GM06990 (cell line): ENCODE measurements at regions not wholly inside any gene's neighbourhood (a gene's known extent, or its start where the extent isn't known, plus 50 kb on each side); places are given as distances from the start of the nearest gene placed in this dataset.
"Not testable (repeated sequence)": the region's sequence is repeated elsewhere in the genome, so short reads cannot be mapped to it uniquely, and the experiment has no call there.

ENCODE experiments used
- DNase-seq: peaks from one replicate; pipeline ENCODE4 v3.0.0-alpha.2; 2011; ENCODE audit not compliant: insufficient read length; ENCODE audit errors: extremely low read depth
- H3K27me3 ChIP-seq: replicated peaks from 2 replicates; pipeline ENCODE4 v1.6.0; 2011; ENCODE audit warnings: low read length; ENCODE audit not compliant: control insufficient read depth, insufficient read depth
- H3K36me3 ChIP-seq: 2 replicates; pipeline ENCODE4 v1.5.1; 2011; ENCODE audit warnings: low read length; ENCODE audit not compliant: control insufficient read depth, insufficient read depth
- H3K4me3 ChIP-seq: replicated peaks from 2 replicates; pipeline ENCODE4 v1.5.1; 2011; ENCODE audit warnings: low read depth, mild to moderate bottlenecking, control low read depth, low read length
- TF ChIP-seq, protein P1 (sequence below): IDR thresholded peaks from 2 replicates; pipeline ENCODE4 v1.5.1; 2011; ENCODE audit warnings: low read length, control low read depth, mild to moderate bottlenecking, inconsistent platforms; ENCODE audit not compliant: insufficient read depth, poor library complexity, severe bottlenecking

DNA sequence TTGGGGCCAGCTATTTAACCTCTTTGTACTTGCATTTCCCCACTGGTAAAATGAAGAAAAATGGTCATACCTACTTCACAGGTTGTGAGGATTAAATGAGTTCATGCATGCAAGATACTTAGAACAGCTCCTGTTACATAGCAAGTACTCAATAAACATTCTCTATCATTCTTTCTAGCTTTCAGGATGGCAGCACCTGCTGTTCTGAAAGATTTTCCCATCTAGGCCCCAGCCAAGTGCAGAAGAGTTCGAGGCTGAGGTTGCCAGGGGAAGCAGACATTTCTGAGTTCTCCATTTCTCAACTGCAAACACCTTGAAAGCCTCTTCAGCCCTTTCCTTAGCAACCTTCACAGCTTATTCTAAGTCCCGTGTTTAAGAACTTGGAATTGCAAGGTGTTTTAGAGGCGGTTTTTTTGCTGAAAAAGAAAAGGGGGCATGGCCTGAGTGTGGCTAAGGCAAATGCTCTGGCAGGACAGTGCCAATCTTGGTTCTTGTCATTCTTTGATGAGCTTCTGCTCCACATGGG is 73.0 kb upstream of the PRMT8 start:
- no peaks in the 10 kb centered on the region for H3K36me3 ChIP-seq
- no peaks in the 10 kb centered on the region; the same call in 1 of the 2 replicates for H3K27me3 ChIP-seq
- TF ChIP-seq, protein P1, sequence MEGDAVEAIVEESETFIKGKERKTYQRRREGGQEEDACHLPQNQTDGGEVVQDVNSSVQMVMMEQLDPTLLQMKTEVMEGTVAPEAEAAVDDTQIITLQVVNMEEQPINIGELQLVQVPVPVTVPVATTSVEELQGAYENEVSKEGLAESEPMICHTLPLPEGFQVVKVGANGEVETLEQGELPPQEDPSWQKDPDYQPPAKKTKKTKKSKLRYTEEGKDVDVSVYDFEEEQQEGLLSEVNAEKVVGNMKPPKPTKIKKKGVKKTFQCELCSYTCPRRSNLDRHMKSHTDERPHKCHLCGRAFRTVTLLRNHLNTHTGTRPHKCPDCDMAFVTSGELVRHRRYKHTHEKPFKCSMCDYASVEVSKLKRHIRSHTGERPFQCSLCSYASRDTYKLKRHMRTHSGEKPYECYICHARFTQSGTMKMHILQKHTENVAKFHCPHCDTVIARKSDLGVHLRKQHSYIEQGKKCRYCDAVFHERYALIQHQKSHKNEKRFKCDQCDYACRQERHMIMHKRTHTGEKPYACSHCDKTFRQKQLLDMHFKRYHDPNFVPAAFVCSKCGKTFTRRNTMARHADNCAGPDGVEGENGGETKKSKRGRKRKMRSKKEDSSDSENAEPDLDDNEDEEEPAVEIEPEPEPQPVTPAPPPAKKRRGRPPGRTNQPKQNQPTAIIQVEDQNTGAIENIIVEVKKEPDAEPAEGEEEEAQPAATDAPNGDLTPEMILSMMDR, result no peak
- no peak overlapping the region for H3K4me3 ChIP-seq
- DNase-seq, result no peak

DNA sequence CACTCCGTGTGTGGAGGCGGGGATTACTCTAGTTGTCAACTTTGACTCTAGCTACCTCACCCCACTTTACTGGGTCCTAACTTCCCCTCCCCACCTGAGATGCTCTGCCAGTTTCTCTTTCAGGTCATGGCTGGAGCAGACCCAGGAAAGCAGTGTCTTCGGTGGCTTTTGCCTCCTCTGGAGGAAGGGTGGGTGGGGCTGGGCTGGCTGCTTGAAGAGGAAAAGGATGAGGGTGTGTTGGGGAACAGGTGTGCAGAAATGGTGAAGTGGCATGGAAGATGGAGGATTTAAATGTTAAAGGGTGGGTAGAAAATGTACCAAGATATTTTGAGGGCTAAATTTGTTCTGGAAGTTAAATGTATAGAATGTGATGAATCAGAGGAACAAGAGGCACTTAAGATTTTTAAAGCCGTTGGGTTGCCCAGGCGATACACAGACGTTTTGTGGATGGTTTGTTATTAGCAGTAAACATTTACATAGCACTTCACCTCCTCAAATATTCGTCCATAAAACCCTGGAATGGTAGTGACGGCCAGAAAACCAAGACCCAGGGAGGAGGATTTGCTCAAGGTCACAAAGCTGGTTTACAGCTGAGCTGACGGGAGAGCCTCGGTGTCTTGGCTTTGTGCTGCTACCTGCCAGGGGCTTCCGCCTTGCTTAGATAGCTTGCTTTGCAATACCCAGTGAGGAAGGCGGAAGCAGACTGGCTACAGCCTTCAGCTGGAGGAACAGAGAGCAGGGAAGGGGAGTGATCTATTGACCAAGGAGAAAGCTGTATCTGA is 72.2 kb upstream of the PRMT8 start:
- no peak for DNase-seq
- H3K36me3 ChIP-seq, result no peaks in the 10 kb centered on the region
- no peaks in the 10 kb centered on the region; the same call in 1 of the 2 replicates for H3K27me3 ChIP-seq
- no peak overlapping the region for H3K4me3 ChIP-seq
- TF ChIP-seq, protein P1, result no peak

DNA sequence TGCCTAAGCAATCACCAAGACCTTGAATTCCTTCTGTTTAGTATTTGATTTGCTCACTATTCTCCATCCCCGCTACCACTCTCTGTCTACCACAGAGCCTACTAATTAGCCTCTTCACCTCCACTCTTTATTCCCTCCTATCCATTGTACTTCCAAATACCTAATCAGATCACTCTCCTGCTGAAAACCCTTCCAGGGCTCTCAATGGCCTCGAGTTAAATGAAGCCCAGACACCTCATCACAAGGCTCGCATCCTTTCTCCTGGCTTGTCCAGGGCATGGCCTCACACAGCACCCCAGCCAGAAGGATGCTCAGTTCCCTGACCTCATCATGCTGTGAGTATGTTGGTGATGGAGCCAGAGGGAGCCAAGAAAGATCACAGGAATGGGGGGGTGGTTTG is 71.4 kb upstream of the PRMT8 start:
- DNase-seq, result no peak
- Histone ChIP-seq H3K4me3 (no peak overlapping the region), H3K36me3 (no peaks in the 10 kb centered on the region), H3K27me3 (no peaks in the 10 kb centered on the region; the same call in 1 of the 2 replicates)
- TF ChIP-seq, protein P1, result no peak

DNA sequence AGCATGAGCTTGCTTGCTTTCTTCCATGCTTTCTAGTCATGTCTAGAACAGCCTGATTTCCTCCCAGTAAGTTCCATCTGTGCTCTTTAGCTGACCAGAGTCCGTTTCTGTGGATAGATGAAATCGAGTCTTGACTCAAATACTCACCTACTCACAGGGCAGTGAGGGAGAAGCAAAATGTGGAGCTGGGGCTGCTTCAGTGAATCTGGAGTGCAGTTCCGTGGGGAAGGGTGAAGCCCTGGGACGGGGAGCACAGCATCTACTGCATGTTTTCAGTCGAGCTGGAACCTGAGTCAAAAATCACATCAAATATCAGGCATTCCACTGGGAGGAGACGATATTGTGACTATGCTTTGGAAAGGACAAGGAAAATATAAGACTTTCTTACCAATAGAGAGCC is 70.3 kb upstream of the PRMT8 start:
- no peak for DNase-seq
- TF ChIP-seq, protein P1, result no peak
- Histone ChIP-seq H3K36me3 (no peaks in the 10 kb centered on the region), H3K4me3 (no peak overlapping the region), H3K27me3 (no peaks in the 10 kb centered on the region; the same call in 1 of the 2 replicates)

DNA sequence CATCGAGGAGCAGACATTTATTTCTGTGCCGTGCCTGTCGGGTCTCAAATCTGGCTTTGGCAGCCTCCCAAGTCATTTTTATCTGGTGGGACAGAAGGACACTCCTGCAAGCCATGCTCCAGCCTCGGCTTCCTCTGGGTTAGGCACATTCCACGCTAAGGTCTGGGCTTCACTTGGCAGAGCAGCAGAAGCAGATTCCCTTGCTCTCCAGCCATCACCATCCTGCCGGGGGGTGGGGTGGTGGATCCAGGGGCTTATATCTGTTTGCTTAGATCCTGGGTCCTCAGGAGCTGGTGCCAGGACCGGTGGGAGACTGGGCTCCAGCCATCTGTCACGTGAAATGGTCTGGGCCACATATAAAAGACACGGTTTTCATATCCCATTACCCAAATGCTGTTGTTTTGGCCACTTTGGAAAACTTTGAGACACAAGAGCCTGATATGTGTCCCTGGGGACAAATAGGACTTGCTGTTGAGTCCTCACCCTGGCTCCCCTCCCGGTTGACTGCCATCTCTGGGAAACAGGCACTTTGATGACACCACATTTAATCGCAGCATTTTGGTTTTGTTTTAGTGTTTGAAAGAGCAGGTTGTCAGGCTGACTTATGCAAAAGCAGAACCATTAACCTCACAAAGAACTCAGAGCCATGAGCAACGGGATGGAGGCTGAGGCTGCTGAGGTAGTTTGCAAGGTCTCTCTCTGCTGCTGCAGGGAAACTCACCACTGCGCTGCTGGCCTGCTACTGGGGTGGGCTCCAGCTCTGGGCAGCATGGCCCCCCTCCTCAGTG is 69.6 kb upstream of the PRMT8 start:
- TF ChIP-seq, protein P1, result no peak
- Histone ChIP-seq H3K4me3 (no peak overlapping the region), H3K27me3 (no peaks in the 10 kb centered on the region; the same call in 1 of the 2 replicates), H3K36me3 (no peaks in the 10 kb centered on the region)
- DNase-seq, result no peak

DNA sequence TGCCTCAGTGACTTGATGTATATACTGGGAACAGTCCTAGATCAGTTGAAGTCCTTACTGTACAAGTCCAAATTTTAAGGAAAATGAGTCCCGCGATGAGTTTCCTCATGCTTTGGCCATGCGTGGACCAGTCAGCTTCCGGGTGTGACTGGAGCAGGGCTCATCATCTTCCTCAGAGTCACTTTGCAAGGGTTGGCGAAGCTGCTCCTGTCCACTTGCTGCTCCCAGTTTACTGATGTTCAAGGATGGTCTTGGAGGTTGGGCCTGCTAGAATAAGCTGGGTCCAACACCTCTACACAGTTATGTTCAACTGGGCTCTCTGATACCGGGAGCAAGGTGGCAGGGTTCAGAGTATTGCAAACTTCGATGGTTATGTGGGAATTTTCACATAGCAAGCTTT is 66.2 kb upstream of the PRMT8 start:
- H3K4me3 ChIP-seq, H3K36me3 ChIP-seq, DNase-seq, H3K27me3 ChIP-seq: not testable (repeated sequence)
